DMS53 (cell line): ENCODE measurements at regions not wholly inside any gene's neighbourhood (a gene's known extent, or its start where the extent isn't known, plus 50 kb on each side); places are given as distances from the start of the nearest gene placed in this dataset.
"Not testable (repeated sequence)": the region's sequence is repeated elsewhere in the genome, so short reads cannot be mapped to it uniquely, and the experiment has no call there.

Experiments used
- DNase-seq: peaks from one replicate; lab custom pipeline; 2025; lab: John Stamatoyannopoulos, UW

DNA sequence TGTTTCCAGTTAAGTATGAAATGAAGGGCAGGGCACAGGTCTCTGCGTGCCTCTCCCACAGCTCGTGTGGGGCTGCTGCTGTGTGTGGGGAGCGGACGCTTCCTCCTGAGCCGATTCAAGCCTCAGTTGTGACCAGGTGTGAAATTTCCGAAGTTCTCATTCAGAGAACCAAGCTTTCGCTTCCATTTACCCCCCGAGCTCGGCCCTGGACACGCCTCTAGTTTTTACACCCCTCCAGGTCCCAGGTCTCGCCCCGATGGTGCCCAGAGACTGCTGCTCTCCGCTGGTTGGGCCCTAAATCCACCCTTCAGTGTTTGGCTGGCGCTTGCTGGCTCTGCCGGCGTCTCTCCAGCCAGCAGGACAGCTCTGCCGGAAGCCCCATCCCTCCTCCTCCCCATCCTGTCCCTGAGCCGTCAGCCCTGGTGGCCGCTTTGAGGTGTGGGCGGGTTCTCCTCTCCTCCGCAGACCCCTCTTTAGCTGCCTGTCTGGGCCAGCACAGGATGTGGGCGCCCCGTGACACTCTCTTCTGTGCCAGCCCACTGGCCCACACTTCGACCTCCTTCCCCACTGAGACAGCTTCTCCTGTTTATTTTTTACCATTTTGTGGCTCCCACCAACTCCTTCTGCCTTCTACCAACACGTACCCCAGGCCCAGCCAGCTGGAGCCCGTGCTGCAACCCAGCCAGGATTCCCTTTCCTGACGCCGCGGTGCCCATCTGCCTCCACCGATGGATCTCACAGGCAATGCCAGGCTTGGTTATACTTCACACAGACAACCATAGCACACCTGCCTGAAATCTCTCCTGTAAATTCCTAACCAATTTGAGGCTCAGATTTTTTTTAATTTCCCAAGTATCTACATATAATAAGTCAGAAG, 142.8 kb downstream of the DLL1 start:
- DNase-seq: peak; percentile 85

DNA sequence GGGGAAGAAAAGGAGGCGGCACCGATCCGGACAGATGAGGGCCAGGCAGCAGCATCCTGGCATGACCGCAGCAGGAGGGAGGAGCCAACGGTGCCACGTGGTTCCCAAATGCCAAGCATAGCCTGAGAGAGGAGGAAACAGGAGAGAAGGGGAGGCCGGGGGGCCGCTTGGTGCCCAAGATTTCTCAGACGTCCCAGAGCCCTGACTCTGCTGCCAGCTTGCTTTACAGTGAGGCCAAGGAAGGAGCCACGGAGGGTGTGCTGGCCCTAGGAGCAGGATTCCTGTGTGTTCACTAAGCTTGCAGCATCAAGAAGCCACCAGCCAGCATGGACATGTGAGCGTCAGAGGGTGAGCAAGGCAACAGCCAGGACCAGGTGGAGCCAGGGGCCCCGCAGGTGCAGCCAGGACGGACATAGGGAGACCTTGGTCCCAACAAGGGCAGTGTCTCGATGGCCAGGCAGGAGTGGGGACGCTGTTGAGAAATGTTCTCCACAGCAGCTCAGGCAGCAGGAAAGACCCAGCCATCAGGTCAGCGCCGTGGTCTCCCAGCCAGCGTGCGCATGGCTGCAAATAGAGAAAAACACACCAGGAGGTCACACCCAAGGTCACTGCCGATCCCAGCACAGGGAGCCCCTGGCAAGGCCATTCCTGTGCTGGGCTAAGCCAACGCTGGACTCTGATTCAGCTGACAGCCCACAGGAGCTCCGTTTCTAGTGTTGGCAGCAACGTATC, 143.7 kb downstream of the DLL1 start:
- peak; percentile 84 for DNase-seq

DNA sequence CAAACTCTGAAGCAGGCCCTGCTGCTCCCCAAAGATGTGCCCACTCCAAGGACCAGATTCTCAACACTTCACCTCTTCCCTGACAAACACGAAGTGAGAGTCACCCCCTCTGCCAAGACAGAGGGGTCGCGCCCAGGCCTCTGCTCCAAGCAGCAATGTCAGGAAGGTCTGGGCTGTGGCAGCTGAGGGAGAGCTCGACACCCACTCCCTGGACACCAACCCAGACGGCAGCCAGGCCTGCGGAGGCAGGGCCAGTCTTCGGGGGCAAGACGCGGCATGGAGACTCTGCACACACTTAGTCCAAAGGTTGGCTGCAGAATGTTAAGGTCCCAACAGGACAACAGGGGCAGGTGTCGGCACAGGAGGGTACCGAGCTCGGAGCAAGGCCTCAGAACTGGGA, 144.2 kb downstream of the DLL1 start:
- no peak for DNase-seq

DNA sequence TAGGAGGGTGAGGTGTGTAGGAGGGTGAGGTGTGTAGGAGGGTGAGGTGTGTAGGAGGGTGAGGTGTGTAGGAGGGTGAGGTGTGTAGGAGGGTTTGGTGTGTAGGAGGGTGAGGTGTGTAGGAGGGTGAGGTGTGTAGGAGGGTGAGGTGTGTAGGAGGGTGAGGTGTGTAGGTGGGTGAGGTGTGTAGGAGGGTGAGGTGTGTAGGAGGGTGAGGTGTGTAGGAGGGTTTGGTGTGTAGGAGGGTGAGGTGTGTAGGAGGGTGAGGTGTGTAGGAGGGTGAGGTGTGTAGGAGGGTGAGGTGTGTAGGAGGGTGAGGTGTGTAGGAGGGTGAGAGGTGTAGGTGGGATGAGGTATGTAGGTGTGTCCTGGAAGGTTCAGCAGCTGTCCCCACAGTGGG, 144.7 kb downstream of the DLL1 start:
- not testable (repeated sequence) for DNase-seq

DNA sequence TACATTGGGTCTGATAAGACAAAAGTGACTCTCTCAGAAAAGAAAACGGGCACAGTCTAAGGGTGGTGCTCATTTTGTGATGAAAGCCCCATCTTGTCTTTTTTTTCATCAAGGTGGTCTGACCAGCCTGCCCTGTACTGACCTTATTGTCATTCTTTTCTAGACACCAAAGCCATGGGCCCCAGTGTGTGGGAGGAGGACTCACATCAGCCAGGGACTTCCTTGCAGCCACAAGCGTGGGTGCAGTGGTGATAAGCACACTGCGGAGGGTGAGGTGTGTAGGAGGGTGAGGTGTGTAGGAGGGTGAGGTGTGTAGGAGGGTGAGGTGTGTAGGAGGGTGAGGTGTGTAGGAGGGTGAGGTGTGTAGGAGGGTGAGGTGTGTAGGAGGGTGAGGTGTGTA, 145.2 kb downstream of the DLL1 start:
- not testable (repeated sequence) for DNase-seq

DNA sequence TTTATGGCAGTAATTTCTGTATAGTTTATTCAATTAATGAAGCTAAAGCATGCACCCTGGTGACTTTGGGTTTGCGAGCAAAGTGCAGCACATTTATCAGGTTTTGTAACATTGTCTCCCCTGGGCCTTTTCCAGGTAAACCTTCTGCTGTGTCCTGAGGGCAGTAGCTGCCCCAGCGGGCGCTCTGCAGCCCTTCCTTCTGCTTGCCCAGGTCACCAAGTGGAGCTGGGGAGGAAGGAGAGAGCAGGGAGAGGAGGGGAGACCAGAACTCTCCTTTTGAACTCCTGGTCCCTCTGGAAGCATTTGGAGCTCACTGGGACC, 145.6 kb downstream of the DLL1 start:
- no peak for DNase-seq

DNA sequence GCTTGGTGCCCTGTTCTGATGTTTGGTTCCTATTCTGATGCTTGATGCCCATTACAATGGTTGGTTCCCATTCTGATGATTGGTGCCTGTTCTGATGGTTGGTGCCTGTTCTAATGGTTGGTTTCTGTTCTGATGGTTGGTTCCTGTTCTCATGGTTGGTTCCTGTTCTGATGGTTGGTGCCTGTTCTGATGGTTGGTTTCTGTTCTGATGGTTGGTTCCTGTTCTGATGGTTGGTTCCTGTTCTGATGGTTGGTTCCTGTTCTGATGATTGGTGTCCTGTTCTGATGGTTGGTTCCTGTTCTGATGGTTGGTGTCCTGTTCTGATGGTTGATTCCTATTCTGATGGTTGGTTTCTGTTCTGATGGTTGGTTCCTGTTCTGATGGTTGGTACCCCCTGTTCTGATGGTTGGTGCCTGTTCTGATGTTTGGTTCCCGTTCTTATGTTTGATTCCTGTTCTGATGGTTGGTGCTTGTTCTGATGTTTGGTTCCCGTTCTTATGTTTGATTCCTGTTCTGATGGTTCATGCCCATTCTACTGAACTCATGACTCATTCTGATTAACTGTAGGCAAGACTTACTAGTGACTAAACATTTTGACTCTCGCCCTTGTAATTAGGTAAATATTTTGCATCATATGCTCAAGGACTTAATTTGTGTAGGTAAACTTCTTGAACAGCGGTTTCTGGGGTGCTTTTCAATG, 146.2 kb downstream of the DLL1 start:
- no peak for DNase-seq

DNA sequence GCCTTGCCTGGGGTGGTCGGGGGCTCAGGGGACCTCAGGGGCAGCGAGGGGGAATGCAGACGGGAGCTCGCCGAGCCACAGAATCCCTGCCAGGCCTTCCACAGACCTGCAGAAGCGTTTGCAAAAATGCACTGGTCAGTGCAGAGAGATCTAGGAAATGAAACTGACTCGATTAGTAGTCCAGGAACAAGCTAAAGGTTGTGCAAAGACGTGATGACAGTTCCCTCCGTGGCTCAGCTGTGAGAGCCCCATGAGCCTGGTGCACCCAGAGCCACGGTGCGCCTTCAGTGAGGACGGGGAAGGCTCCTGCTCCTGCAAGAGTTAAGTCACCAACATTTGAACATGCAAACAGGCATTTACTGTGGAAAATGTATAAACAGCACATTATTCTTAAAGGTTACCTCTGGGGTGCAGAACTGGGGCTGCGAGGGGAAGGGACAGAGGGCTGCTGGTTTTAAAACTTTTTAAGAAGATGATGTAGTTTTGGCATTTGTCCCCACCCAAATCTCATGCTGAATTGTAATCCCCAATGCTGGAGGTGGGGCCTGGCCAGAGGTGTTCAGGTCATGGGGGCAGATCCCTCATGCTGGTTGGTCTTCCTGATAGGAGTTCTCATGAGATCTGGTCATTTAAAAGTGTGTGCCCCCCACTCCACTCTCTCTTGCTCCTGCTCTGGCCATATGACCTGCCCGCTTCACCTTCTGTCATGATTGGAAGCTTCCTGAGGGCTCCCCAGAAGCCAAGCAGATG, 147.3 kb downstream of the DLL1 start:
- no peak for DNase-seq

DNA sequence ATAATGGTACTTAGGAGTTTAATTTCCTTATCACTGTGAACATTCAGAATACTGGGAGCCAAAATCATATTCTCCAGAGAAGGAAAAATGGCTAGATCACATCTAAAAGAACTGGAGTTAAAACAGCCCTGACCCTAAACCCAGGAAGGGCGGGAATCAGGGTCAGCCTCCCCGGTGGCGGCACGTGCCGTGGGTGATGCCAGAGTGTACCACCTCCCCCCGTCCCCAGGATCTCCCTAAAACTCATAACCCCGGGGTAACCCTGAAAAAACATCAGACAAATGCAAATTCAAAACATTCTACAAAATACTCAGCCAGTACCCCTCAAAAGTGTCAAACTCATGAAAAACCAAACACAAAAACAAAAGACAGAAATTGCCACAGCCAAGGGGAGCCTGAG, 148.3 kb downstream of the DLL1 start:
- no peak for DNase-seq

DNA sequence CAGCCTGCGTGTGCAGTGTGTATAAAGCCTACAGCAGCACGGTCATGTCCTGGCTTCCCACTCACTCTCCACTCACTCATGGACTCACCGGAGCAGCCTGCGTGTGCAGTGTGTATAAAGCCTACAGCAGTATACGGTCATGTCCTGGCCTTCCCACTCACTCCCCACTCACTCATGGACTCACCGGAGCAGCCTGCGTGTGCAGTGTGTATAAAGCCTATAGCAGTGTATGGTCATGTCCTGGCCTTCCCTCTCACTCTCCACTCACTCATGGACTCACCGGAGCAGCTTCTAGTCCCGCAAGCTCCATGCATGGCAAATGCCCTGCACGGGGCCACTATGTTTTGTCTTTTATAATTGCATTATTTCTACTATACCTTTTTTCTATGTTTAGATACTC, 149.8 kb downstream of the DLL1 start:
- DNase-seq: not testable (repeated sequence)

DNA sequence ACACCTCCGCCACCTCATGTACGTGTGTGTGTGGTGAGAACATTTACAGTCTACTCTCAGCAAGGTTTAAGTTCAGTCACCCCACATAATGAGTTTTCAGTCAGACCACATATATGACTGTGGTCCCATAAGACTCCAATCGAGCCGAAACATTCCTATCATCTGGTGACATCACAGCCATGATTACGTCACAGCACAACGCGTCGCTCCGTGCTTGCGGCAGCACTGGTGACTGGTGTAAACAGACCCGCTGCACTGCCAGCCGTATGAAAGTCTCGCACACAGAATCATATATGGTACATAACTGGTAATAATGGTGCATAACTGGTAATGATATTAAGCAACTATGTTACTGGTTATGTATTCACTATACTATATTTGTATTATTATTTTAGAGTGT, 150.7 kb downstream of the DLL1 start:
- DNase-seq: no peak

DNA sequence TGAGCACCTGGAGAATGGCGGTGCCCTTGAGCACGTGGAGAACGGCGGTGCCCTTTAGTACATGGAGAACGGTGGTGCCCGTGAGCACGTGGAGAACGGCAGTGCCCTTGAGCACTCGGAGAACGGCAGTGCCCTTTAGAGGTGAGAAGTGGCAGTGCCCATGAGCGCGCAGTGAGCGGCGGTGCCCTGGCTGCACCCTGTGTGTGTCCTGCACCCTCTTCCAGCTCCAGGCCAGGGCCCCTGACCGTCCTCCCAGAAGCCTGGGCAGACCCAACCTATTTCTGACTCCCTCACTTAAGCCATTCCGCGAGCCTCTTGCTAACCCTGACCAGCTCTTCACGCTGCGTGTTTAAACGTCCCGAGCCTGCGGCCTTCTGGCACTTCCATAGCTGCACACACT, 151.3 kb downstream of the DLL1 start:
- no peak for DNase-seq

DNA sequence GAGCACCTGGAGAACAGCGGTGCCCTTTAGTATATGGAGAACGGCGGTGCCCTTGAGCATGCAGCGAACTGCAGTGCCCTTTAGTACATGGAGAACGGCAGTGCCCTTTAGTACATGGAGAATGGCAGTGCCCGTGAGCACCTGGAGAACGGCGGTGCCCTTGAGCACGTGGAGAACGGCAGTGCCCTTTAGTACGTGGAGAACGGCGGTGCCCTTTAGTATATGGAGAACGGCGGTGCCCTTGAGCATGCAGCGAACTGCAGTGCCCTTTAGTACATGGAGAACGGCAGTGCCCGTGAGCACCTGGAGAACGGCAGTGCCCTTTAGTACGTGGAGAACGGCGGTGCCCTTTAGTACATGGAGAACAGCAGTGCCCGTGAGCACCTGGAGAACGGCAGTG, 151.8 kb downstream of the DLL1 start:
- not testable (repeated sequence) for DNase-seq

DNA sequence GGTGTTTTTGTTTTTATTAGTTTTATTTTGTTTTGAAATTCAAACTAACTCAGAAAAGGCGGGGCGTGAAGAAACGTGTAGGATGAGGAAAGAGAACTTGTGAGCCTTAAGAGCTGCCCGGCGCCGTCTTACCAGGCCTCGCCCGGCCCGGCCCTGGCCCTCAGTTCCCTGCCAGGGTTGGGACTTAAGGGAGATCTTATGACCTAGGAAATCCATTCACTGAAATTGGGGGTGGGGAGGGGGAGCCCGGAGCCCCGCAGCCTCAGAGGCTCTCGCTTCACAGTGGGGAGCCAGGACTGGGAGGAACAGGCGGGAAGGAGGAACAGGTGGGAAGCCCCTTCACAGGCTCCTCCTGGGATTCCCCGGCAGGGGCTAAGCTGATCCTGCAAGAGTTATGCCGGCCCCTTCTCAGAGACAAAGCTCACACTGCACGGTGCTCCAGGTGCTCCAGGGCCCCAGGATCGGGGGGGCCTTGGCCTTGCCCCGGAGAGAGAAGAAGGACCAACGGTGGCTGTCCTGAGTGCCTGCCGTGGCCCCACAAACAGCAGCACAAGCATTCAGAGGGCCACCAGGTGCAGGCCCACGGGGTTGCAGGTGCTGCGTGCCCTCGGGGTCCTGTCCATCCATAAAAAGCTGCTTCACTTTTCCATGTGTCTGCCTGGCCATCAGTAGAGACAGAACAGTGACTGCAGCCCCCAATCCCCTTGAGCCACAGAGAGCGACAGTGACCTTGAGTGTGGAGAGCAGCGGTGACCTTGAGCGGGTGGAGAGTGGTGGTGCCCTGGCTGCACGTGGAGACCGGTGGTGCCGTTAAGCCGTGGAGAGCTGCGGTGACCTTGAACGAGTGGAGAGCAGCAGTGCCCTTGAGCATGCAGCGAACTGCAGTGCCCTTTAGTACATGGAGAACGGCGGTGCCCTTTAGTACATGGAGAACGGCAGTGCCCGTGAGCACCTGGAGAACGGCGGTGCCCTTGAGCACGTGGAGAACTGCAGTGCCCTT, 152.7 kb downstream of the DLL1 start:
- no peak for DNase-seq

DNA sequence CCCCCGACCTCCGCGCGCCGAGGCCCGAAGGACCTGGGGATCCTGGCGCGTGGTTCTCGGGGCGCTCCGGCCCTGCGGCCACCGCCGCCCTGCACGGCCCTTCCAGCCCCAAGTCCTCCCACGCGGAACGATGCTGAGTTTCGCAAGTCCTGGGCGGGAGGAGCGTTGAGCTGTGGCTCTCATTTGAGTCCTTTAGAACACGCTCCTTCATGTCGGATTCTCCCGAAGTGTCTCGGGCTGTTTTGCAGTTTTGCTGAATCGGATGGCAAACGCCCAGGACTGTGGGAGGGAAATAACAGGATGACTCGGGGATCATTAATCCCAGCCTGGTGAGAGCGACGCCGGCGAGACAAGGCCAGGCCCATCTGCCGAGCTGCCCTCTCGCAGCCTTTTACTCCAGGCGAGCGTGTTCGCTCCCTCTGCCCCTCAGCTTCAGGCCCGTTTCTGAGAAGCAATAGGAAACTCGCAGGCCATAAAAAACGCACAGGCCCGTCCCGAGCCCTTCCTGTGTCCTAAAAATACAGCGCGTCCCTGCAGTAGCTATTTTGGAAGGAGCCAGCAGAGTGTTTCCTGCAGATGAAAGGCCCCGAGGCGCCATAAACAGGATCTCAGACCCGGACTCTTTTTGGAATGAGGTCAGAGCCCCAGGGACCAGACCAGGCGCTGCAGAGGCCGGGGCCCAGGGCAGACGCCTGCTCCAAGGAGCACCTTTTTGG, 153.5 kb downstream of the DLL1 start:
- DNase-seq: no peak

DNA sequence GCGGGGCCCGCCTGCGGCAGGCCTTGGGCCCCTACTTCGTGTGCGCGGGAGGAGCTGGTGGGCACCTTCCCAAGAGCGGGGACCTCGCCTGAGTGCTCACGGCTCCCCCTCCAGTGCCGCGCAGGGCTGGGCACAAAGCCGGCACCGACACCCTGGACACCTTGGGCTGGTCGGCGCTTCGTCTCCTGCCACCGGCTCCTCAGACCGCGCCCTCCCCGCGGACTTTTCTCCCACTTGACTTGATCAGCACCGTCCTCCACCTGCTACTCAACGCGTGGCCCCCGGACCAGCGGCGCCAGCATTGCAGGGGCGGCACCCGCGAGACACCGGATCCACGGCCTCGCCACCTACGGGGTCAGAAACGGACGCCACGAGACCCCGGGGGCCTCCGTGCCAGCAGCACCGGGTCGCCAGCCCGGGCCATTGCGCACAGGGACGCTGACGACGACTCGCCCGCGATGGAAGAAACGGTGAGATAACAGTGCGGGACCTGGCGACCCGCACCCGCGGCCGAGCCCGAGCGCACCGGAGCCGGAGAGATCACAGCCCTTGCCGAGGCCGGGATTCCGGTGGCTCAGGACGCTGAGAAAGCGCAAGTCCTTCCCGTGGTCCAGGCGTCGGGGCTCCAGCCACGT, 154.2 kb downstream of the DLL1 start:
- no peak for DNase-seq

DNA sequence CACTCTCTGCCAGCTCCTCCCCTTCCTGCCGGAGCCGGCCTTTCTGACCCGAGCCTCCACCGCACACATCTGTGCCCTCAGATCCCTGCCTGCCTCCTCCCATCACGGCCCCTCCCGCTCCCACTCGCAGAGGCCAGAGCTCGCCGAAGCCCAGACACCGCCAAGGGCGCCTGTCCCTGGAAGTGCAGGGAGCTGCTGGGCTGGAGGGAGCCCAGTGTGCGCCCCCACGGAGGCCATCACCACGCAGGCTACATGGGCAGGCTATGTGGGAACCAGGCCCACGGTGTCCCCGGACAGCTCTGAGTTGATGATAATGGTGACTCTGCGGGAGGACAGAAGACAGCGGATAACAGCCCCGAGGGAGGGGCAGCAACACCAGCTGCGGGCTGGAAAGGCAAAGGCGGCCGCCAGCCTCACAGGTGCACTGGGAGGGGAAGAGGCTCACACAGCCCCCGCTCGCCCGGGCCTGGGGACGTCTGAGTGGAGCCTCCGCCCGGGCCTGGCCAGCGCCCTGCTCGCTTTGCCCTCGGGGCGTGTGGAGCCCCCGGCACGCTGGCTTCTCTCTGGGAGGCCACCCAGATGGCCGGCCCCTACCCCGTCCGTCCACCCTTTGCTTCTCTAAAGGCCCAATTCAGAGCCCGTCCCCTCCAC, 154.9 kb downstream of the DLL1 start:
- no peak for DNase-seq

DNA sequence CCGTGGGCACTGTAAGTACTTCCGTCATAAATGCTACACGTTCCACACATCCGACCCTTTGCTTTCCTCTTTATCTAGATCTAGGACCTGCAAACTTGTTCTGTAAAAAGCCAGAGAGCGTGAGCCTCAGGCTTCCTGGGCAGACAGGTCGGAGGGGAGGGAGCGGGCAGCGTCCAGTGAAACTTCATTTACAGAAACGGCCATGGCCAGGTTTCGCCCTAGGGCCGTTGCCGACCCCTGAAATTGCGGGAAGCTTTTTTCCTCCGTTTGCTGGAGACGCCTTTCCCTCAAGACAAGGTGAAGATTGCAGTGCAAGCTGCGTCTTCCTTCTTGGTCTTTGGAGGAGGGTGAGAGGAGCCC, 155.4 kb downstream of the DLL1 start:
- DNase-seq: no peak
